GM18861 (cell line): ENCODE measurements at regions not wholly inside any gene's neighbourhood (a gene's known extent, or its start where the extent isn't known, plus 50 kb on each side); places are given as distances from the start of the nearest gene placed in this dataset.
"Not testable (repeated sequence)": the region's sequence is repeated elsewhere in the genome, so short reads cannot be mapped to it uniquely, and the experiment has no call there.

Experiments
- ATAC-seq: cut with Tn5 transposase; IDR thresholded peaks from one replicate; pipeline ENCODE4 v1.9.1; 2021; ENCODE audit not compliant: unreplicated experiment

- no peak for ATAC-seq
Observed at GRCh38 chr10:62585211-62585775, 211.1 kb downstream of the ZNF365 start.

- no peak for ATAC-seq
Observed at GRCh38 chr10:62587011-62587410, 212.8 kb downstream of the ZNF365 start.

GRCh38 chr10:62588116-62588515 is 213.9 kb downstream of the ZNF365 start:
- ATAC-seq: no peak

GRCh38 chr10:62589689-62590088 is 214.8 kb upstream of the ADO start:
- no peak for ATAC-seq

- no peak for ATAC-seq
Observed at GRCh38 chr10:62590306-62590705, 214.2 kb upstream of the ADO start.

GRCh38 chr10:62594093-62594520 is 210.4 kb upstream of the ADO start:
- ATAC-seq: peak; percentile 68

GRCh38 chr10:62597226-62597625 is 207.3 kb upstream of the ADO start:
- ATAC-seq: no peak

- ATAC-seq: no peak
Observed at GRCh38 chr10:62599161-62599560, 205.4 kb upstream of the ADO start.

GRCh38 chr10:62606551-62606950 is 198.0 kb upstream of the ADO start:
- ATAC-seq: not testable (repeated sequence)

- not testable (repeated sequence) for ATAC-seq
Observed at GRCh38 chr10:62608189-62608875, 196.2 kb upstream of the ADO start.

GRCh38 chr10:62610649-62611229 is 193.8 kb upstream of the ADO start:
- peak; percentile 75 for ATAC-seq

GRCh38 chr10:62613424-62613823 is 191.1 kb upstream of the ADO start:
- no peak for ATAC-seq

GRCh38 chr10:62613859-62614258 is 190.7 kb upstream of the ADO start:
- ATAC-seq: no peak

- ATAC-seq: no peak
Observed at GRCh38 chr10:62614389-62615157, 189.9 kb upstream of the ADO start.

- ATAC-seq: no peak
Observed at GRCh38 chr10:62616885-62617590, 187.5 kb upstream of the ADO start.

- ATAC-seq: no peak
Observed at GRCh38 chr10:62617652-62618051, 186.9 kb upstream of the ADO start.

GRCh38 chr10:62618054-62618453 is 186.5 kb upstream of the ADO start:
- no peak for ATAC-seq

GRCh38 chr10:62618576-62619412 is 185.7 kb upstream of the ADO start:
- ATAC-seq: peak; percentile 73

GRCh38 chr10:62619413-62619738 is 185.1 kb upstream of the ADO start:
- ATAC-seq: no peak

GRCh38 chr10:62620491-62620890 is 184.0 kb upstream of the ADO start:
- no peak for ATAC-seq
